ENCODE measurements at regions not wholly inside any gene's neighbourhood (a gene's known extent, or its start where the extent isn't known, plus 50 kb on each side); places are given as distances from the start of the nearest gene placed in this dataset.
"Not testable (repeated sequence)": the region's sequence is repeated elsewhere in the genome, so short reads cannot be mapped to it uniquely, and the experiment has no call there.

DNA sequence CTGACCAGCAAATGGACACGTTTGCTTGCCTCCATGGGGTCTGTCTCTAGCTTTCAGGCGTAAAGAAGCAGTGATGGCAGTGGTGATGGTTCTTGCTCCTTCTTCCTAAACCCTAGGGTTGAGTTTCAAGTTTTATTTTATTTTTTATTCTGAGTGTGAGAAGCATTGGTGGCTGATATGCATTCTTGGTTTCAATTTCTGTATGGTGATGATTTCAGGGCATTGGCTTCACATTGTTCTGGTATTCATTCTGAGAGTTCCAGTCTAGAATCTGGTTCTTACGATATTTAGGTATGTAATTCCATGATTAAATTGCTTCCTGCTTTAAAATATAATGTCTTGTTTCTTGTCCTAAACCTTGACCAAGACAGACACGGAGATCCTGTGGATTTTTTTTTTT is 444.5 kb upstream of the IMPG1 start:
- intact Hi-C loops (cut with DNase I) = no loop called here
- no peak for DNase-seq (ENCODE audit: low spot score)

DNA sequence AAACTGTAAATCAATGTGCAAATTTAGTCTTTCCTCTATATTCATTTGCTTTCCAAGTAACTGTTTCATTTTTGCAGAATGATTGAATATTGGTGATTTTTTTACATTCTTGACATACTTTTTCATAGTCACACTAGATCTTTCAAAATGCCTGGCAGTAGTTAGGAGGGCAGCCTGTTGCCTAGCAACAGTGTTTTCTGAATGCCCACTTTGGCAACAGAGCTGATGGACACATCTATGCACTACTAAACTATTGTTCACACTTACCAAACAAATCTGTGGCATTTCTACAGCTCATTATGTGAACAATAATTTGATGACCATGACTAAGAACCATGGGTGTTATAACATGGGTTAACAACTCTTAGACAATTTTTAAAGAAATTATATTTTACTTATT is 438.0 kb upstream of the IMPG1 start:
- intact Hi-C loops (cut with DNase I) = no loop called here

DNA sequence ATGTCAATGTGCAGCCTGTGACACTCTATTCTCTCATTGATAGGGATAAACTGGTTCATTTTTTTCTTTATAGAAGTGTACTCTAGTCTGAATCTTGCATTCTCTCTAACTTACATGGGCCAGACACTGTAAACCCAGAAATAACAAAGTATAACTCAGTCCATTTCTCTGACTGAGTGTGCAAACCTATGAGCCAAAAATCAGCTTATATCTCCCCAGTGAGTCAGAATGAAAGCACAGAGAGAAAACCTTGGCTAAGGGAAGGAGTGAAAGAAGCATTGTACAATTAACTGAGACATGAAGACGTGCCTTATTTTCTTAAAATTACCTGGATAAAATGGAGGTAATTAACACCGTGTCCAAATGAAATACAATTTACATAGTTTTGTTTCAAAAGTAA is 436.9 kb upstream of the IMPG1 start:
- no peak for DNase-seq (ENCODE audit: low spot score)
- intact Hi-C loops (cut with DNase I) = no loop called here

More for the DNA sequence above, 438.0 kb upstream of the IMPG1 start:
- no peak for DNase-seq (ENCODE audit: low spot score)

DNA sequence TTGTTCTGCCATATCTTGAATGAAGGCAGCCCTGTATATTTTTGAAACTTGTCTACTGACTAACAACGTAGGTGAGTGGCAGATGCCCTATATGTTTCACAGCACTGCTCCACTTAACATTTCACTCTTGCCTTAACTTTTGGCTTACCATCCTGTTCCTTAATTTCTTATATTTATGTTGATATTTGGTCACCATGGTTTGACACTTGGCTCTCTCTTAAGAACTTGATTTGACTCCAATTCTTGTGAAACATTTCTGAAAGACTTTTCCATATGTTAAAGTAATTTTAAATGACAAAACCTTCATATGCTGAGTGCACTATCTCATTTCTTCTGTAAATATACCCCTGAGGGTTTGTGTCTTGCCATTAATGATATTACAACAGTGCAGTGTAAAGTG is 434.3 kb upstream of the IMPG1 start:
- no peak for DNase-seq (ENCODE audit: low spot score)
- intact Hi-C loops (cut with DNase I) = no loop called here

DNA sequence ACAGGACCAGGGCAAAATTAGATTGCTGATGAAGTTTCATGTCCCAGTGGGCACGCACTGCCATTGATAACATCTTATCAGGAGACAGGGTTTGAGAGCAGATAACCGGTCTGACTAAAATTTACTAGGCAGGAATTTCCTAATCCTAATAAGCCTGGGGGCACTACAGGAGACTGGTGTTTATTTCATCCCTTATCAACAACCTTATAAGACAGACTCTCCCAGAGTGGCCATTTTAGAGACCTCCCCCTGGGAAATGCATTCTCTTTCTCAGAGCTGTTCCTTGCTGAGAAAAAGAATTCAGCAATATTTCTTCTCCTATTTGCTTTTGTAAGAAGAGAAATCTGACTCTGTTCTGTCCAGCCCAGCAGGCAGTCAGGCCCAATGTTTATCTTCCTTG is 423.4 kb upstream of the IMPG1 start:
- intact Hi-C loops (cut with DNase I) = no loop called here
- DNase-seq (ENCODE audit: low spot score) = no peak

DNA sequence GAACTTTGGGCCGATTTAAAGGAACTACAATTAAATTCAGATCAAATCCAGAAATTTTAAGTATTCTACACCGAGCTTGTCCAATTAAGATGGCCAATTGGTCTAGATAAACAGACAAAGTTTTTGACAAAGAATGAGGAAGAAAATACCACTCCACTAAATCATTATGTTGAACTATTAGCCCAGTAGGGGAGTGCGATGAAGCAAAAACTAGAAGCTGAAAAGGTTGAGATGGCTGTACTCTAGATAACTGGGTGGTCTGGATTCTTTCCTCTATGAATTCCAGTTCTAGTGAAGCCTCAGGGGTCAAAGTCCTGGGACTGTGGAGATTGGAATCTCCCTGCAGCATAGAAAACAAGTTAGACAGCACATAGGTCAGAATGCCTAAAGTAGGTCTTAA is 418.9 kb upstream of the IMPG1 start:
- intact Hi-C loops (cut with DNase I); DNase-seq (ENCODE audit: low spot score): not testable (repeated sequence)

DNA sequence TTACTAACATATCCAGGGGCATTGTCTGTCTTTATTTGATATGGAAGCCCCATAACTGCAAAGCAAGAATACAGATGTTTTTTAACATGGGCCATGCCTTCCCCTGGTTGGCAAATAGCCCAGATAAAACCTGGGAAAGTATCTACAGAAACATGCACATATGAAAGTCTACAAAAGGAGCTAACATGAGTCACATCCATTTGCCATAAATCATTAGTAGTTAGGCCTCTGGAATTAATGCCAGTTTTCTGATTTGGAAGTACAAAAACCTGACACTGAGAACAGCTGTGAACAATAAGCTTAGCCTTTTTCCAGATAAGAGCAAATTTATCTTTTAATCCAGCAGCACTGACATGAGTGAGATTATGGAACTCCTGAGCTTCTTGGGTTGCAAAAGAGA is 418.0 kb upstream of the IMPG1 start:
- intact Hi-C loops (cut with DNase I) = no loop called here
- no peak for DNase-seq (ENCODE audit: low spot score)

DNA sequence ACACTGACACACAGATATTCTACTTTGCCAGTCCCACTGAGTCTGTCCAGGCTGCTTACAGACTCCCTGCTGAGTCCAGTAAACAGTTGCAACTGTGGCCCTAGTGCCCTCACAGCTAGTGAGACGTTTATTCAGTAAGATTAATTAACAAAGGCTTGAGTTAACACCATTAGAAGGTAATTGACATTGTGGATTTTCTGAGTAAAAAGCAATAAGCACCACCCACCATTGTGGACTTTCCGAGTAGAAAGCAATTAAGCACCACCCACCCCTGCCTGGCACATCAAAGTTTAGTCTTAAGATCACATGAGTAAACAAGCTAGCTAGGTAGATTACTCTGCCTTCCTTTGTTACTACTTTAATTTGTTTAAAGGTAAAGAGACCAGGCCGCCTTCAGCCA is 408.6 kb upstream of the IMPG1 start:
- intact Hi-C loops (cut with DNase I) = no loop called here

DNA sequence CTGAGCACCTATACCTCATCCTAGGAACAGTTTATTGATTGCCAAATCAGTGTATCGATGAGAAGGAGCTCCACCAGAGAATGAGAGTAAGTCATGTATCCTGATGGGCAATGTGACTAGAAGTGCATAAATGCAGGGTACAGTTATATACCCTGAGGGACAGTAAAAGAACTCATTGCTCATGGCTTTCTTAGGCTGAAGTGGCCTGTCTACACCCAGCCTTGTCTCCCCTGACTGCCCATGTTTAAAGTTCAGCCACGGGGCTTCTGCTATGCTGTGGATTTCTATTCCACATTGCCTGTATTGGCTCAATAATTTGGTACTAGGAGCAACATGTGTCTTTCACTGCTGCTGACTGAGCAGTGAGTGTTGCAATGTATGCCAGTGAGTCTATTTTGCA is 400.4 kb upstream of the IMPG1 start:
- DNase-seq (ENCODE audit: low spot score) = no peak
- intact Hi-C loops (cut with DNase I) = no loop called here

More for the DNA sequence above, 408.6 kb upstream of the IMPG1 start:
- no peak for DNase-seq (ENCODE audit: low spot score)

DNA sequence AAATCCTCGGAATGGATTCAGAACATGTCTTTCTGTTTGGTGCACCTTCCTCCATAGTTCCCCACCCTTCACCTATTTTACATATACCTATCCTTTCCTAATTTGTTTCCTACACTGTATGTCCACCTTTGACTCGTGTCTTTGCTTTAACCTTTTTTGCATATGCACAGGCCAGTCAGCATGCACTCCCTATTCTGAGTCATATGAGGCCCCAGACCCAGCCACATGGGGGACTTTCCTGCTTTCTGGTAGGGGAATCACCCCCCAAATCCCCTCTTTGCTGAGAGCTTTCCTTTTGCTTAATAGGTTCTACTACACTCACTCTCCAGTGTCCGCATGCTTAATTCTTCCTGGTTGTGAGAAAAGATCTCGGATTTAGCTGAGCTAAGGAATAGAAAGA is 393.8 kb upstream of the IMPG1 start:
- DNase-seq (ENCODE audit: low spot score) = no peak
- intact Hi-C loops (cut with DNase I) = no loop called here

DNA sequence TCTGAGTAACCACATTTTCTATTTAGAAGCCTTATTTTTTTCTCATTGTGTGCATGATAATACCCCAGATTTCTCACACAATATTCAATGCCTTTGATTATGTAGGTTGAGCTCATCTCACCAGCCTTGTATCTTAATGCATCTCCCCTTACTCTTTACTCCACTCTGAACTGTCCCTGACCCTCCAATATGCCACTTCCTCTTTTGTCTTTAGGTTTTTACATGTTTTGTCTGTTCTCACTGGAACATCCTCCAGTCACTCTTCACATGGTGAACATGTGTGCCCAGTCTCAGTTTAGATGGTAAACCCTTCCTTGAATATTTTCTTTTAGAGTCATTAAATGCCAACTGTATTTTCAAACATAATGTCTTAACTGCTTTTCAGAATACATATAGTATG is 392.9 kb upstream of the IMPG1 start:
- no peak for DNase-seq (ENCODE audit: low spot score)
- intact Hi-C loops (cut with DNase I) = no loop called here

DNA sequence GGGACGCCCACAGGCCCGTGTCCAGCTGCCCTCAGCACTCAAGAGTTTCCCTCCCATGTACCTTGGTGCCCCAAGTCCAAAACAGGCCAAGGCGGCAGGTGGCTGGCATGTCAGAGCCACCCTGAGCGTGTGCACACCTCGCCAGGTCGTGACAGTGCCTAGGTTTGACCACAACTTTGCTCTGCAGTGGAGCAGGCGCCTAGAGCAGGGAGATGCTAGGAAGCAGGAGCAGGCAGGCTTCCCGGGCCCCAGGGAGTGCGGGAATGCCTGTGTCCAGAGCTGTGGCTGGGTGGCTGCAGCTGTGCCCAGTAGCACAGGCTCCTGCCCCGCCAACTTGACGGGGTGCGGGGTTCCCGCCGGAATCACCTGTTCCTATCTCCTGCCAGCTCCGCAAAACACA is 380.8 kb upstream of the IMPG1 start:
- no peak for DNase-seq (ENCODE audit: low spot score)
- intact Hi-C loops (cut with DNase I) = no loop called here

DNA sequence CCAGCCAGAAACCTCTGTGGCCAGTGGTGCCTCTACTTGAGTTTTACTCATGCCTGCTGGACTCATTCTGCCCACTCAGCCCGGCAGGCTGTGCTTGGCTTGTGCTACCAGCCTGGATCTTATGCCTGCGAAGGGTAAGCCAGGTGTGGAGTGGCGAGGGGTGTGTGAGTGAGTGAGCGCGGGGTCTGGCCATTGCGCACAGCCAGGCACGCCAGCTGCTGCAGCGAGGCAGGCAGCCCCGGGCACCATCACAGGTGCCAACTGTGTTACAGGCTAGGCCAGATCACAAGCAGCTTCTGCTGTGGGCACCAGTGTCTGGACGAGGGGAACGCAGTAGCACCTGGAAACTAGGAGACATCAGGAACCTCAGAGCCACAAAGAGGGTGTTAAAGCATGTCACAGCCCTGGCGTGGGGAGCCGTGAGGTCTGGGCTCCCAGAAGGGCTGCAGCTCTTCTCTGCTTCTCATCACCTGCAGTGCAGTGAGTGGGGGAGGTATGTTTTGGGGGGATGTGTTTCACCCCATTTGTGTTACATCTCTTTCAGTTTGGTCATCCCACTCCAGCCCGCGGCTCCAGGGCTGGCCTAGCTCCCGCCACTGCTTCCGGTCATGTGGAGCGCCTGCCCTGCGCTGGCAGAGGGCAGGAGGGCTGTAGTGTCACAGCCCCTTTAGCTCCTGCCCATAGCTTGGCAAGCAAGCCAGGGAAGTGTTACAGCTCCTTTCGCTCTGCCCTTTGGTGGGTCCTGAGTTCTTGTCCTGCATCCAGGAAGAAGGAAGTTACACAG is 379.7 kb upstream of the IMPG1 start:
- intact Hi-C loops (cut with DNase I) = no loop called here
- no peak for DNase-seq (ENCODE audit: low spot score)

DNA sequence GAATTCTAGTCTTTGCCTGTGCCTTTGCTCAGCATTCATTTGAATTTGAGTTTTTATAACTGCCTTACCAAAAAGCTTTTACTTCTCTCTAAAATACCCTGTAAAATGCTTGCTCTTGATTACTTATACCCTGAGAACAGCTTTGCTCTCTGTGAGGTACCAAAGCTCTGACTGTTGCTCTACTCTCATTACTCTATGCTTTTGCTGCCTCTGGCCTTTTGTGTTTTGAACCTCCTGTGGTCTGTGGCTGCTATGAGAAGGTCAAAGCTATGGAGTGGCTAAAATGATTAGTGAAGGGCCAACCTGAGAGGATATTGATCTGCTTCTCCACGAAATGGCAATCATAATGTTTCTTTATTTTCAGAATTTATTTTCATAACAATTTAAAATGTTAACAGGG is 375.6 kb upstream of the IMPG1 start:
- no peak for DNase-seq (ENCODE audit: low spot score)
- intact Hi-C loops (cut with DNase I) = no loop called here

DNA sequence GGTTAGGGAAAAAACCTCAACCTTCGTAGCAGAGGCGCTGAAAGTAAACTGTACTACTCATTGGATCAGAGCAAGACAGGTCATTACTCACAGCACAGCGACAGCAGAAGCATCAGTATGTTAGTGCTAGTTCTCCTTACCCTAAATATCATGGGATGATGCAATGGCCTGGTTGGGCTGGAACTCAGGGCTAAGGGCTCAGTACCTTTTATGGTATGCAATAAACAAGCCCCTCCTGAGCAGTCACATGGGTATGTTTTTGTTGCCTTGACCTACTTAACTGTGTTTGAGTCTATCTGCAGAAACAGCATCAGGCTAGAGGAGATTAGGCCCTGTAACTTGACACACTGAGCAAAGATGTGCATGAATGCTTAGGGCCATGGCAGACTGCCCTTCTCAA is 369.4 kb upstream of the IMPG1 start:
- DNase-seq (ENCODE audit: low spot score) = no peak
- intact Hi-C loops (cut with DNase I) = no loop called here

DNA sequence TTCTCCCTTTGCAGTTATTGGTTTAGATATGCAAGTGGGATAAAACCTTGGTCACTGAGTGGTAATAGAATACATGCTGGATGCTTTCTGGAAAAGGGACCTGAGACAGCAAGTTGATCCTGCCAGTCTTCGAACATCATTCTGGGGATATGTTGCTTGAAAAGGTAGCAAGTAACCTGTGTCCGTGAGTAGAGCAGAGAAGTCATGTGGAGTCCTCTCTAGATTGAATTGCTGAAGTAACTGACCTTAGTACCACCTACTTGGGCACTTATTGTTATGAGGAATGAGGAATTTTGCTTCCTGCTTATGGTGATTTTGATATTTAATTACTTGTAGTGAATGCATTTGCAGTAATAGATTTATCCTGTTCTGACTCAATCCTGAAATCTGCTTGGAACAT is 367.3 kb upstream of the IMPG1 start:
- intact Hi-C loops (cut with DNase I) = no loop called here

DNA sequence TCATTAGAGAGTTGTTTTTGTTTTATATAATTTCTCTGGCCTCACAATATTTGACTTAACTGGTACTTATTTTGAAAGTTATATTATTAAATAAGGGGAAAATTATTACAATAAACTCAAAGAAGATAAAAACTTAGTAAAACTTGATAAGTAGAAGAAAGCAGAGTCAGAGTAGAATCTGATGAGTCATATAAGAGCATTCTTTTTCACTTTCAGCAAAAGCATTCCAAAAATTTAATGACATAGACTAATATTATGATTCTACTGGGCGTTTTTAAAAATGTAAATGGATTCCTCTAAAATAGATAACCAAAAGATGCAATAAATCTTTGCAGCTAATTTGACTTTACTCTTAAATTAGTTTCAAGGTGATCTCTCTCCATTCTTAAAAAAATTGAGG is 366.3 kb upstream of the IMPG1 start:
- intact Hi-C loops (cut with DNase I) = no loop called here
- no peak for DNase-seq (ENCODE audit: low spot score)

More for the DNA sequence above, 367.3 kb upstream of the IMPG1 start:
- no peak for DNase-seq (ENCODE audit: low spot score)

DNA sequence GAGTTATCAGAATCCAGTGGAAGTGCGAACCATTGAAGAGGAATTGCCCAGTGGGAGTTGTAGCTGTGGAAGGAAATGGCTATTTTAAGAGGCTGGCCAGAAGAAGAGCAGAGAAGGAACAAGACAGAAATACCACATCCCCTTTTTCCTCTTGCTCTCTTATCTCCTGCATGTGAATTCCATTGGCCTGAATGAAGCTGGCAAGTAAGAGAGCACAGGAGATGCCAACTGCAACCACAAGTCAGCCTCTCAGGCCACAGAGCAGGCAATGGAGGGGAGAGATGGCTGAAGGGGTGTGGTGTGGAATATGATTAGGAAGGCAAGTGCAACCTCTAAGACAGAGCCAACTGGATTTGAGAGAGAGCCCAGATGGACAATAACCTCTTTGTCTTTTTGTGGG is 362.7 kb upstream of the IMPG1 start:
- intact Hi-C loops (cut with DNase I) = no loop called here

DNA sequence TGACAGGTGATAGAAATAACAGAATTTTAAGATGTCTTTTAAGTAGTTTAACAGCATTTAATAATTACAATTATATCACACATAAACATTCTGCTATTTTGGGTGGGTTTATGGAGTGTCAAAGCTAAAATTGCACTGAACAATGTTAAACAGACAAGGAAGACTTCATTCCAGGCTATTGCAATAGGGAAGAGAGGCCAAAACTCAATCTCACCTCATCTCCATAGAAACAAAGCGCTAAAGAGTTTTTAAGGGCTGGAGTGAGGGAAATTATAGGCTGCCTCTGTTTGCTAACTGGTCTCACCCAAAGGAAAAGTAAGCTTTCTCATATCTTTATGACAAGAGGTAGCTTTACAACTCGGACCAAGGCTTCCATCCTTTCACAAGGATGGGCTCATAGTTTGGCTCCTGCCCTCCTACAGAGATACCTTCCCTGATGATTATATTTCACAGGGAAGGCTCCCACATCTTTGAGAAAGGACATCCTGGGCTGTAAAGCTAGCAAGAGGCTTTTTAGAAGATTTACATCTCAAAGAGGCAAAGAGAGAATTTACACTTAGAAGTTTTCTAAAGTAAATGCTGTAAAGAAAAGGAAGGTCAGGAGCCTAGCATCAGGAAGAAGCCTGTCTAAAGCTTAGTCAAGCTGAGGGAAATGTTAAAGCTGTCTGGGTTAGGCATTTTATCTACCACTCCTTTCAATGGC is 350.2 kb upstream of the IMPG1 start:
- intact Hi-C loops (cut with DNase I) = no loop called here
- DNase-seq (ENCODE audit: low spot score) = no peak

More for the DNA sequence above, 362.7 kb upstream of the IMPG1 start:
- DNase-seq (ENCODE audit: low spot score) = no peak

DNA sequence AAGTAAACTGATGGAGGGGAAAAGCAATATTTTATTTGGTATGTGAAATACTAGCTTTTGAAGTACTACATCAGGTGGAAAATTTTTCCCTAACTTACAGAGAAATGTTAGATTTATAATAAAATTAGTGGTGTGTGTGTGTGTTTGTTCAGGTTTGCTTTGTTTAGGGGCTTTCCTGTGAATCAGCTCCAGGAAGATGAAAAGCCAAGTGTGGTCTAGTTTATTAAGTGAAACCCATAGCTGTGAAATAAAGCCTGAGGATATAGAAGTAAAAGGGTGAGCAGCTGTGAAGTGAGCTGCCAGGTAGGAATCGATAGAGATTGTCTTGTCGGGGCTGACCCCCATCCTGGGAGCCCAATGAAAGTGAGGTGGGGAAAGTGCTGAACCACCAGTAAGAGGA is 347.6 kb upstream of the IMPG1 start:
- intact Hi-C loops (cut with DNase I) = no loop called here
- no peak for DNase-seq (ENCODE audit: low spot score)

DNA sequence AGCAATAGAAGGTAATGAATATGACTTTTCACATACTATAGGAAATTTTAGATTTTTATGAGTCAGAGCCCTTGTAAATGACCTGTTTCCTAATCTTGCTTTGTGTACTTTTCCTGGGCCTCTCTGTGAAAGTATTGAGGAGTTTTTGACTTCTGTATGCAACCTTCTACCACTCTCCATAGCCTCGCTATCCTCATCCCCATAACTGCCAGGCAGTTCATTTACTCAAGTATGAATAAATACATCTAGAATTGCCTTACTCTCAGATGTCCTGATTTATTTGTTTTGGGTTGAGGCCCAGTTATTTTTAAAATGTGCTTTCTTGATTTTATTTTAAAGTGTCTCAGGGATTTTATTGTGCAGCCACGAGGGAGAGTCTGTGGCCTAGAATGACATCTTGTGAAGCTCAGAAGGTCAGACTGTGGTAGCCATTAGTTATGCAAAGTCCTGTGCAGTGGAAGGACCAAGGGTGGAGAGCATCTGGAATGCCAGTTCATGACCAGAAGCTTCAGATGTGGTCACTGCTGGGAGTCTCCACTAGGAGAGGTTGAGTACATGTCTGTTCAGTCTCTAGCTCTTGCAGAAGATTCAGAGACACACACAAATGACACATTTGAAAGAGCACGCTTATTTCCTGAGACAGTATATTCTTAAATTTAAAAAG is 346.2 kb upstream of the IMPG1 start:
- DNase-seq (ENCODE audit: low spot score) = no peak
- intact Hi-C loops (cut with DNase I) = no loop called here
